ENCODE measurements at regions not wholly inside any gene's neighbourhood (a gene's known extent, or its start where the extent isn't known, plus 50 kb on each side); places are given as distances from the start of the nearest gene placed in this dataset.

- DNase-seq, result no peak
Measured at GRCh38 chr3:72586694-72587093, 261.6 kb downstream of the SHQ1 start.

GRCh38 chr3:72585966-72586365, 262.3 kb downstream of the SHQ1 start:
- no peak for DNase-seq

GRCh38 chr3:72584262-72584661, 264.0 kb downstream of the SHQ1 start:
- DNase-seq, result no peak

- no peak for DNase-seq
Measured at GRCh38 chr3:72582963-72583362, 265.3 kb downstream of the SHQ1 start.

GRCh38 chr3:72582211-72582878, 265.9 kb downstream of the SHQ1 start:
- no peak for DNase-seq

DNA sequence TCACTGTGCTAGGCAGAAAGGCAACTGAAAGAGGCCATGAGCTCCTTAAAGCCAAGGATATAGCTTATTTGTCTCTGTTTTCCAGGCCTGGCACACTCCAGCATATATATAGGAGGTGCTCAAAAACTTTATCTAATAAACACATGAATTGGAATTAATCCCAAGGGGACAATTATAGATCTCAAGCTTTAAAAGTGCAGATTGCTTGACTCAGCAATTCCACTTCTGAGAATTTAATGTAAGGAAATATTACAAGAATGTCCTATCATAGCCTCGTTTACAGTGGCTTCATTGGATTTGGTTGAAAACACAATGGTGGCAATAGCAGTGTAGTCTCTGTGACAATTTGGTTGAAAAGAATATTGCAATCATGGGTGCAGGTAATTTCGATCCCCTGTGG, 267.3 kb downstream of the SHQ1 start:
- no peak for DNase-seq

DNA sequence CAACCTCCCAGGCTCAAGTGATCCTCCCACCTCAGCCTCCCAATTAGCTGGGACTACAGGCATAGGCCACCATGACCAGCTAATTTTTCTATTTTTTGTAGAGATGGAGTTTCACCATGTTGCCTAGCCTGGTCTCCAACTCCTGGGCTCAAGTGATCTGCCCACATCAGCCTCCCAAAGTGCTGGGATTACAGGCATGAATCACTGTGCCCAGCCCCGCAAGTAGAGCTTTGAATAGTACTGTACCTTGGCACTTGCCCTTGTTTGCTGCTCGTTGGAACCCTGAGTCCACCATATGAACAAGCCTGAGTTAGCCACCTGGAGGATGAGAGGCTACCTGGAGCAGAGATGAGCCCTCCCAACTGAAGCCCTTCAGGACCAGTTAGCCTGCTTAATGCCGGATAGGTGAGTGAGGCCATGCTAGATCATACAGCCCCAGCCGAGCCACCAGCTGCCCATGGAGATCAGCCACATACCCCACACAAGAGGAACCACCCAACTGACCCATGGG, 267.9 kb downstream of the SHQ1 start:
- DNase-seq, result no peak

GRCh38 chr3:72579581-72580245, 268.5 kb downstream of the SHQ1 start:
- no peak for DNase-seq

GRCh38 chr3:72579191-72579580, 269.1 kb downstream of the SHQ1 start:
- no peak for DNase-seq

DNA sequence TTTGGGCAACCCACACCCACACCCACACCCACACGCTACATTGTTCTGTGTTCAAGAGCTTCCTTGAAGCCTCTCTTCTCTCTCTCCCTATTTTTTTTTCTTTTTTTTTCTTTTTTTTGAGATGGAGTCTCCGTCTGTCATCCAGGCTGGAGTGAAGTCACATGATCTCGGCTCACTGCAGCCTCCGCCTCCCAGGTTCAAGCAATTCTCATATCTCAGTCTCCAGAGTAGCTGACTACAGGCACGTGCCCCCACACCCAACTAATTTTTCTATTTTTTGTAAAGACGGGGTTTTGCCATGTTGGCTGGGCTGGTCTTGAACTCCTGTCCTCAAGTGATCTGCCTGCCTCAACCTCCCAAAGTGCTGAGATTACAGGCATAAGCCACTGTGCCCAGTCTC, 271.1 kb downstream of the SHQ1 start:
- DNase-seq, result no peak

DNA sequence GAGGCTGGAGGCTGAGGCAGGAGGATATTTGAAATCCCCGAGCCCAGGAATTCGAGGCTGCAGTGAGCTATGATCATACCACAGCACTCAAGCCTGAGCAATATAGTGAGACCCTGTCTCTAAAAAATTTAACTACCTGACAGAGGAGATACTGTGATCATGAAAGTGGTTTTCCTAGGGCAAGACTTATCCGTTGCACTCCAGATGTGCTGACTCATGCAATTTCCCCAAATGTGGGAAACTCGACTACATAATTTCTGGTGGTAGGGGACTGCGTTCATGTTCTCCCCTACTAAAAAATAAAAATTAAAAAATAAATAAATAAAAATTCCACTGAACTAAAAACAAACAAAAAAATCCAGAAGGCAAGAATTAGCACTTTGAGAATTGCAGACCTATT, 271.7 kb downstream of the SHQ1 start:
- DNase-seq, result no peak

DNA sequence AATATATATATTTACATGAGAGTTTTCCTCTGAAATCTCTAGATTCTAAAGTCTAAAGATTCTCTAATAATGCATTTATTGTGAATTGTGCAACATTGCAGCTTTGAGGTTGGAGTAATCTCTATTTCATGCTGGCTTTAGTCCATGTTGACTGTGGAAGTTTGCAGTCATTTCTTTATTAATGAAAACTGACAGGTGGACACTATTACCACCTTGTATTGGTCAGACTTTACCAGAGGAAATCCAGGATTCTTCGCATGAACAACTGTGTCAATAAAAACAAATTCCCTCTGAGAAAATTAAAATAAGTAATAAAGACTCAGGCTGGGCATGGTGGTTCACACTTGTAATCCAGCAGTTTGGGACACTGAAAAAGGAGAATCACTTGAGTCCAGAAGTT, 274.1 kb downstream of the SHQ1 start:
- DNase-seq, result no peak

- DNase-seq, result no peak
Measured at GRCh38 chr3:72573051-72573450, 275.2 kb downstream of the SHQ1 start.

DNA sequence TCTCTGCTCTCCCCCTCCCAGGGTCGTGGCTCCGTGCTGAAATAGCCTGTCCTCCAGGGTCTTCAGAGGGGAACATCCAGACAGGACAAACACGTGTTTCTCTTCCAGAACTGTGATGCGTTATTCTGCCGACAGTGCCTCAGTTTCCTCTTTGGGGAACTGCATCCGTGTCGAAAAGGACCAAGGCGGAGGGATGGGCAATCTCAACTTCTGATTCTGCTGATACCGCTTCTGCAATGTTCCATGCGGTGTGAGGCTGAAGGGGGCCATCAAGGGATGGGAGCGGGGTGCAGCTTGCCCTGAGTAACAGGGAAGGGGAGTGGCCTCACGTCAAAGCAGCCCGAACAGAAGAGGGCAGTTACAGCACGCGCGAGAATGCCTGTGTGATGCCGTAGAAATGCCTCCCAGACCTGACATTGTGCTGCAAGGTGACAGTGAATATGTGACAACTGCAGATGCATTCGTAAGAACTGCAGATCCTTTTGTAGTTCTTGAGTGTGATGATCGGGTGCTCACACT, 275.7 kb downstream of the SHQ1 start:
- DNase-seq, result no peak

GRCh38 chr3:72571638-72572114, 276.6 kb downstream of the SHQ1 start:
- DNase-seq, result no peak

DNA sequence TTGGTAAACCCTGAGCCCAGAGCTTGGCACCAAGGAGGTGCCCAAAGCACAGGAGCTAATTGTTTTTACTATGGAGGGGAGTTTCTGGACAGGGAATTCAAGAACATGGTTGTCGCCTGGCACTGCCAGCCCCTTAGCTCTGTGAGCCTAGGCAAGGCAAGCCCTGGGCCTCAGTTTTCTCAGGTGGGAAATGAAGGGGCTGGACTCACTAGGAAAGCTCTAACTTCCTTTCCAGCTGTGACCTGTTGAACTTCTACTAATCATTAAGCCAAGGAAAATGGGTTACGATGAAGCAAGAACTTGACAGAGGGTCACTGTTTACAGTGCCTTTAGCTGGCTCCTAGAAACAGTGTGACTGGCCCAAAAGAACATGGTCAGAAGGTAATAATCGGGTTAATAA, 277.2 kb downstream of the SHQ1 start:
- DNase-seq, result no peak

- no peak for DNase-seq
Measured at GRCh38 chr3:72569754-72570440, 278.3 kb downstream of the SHQ1 start.

- DNase-seq, result no peak
Measured at GRCh38 chr3:72568083-72568482, 280.2 kb downstream of the SHQ1 start.

DNA sequence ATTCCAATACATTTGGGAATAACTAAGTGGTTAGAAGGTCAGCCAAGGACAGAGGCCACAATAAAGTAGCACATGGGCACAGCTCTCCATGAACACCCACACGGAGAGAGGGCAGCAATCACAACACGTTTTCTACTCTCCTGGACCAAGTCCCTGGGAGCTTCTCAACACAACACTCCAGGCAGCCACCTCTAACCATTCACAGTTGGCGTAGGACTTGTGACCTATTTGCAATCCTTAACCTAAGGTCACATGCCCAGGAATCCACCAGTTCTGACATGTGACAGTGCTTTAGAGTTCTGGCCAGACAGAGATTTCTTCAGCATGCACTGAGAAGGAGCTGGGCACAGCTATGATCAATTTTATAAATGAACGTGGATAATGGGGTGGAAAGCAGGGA, 280.8 kb downstream of the SHQ1 start:
- no peak for DNase-seq

DNA sequence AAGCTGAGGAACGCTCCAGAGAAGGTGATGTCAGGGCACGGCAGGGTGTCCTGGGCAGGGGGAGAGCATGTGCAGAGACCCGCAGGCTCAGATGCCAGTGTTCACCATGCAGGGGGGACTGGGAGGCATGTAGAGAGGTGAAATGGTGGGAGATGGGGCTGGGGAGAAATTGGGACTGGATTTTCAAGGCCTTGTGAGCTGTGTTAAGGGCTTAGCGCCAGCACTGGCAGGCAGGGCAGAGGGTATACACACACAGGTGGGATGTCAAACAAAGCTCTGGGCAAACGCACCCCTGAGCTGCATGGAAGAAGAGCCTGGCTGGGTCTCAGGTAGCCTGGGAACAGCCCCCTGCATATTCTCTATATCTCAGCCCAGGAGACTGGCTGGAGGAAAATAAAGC, 282.7 kb downstream of the SHQ1 start:
- DNase-seq, result no peak

DNA sequence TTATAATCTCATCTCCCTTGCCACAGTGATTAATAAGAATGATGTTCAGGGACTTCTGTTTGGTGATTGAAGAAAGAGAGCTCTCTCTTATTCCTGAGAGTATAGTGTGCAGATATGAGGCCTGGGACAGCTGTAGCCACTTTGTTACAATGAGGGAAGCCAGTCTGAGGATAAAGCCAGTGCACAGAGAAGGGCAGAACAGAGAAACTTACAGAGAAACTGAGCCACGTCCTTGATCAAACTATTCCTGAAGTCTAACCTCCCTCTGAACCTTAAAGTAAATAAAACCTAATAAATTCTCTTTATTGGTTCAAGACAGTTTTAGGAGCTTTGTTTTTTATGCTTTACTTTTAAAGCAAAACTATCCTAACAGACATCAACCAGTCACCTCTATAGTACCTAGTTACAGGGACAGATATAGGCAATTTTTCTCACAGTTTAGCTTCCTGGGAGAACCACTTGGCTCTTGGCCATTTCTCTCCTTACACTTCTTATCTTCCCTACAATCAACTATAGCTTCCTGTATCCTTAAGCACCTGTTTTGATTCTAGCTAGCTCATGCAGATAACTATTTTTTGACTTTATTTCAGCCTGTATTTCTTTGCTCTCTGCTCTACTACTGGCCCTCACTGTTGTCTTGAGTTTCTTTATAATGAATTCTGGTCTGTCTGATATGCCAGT, 284.4 kb downstream of the SHQ1 start:
- DNase-seq, result no peak

DNA sequence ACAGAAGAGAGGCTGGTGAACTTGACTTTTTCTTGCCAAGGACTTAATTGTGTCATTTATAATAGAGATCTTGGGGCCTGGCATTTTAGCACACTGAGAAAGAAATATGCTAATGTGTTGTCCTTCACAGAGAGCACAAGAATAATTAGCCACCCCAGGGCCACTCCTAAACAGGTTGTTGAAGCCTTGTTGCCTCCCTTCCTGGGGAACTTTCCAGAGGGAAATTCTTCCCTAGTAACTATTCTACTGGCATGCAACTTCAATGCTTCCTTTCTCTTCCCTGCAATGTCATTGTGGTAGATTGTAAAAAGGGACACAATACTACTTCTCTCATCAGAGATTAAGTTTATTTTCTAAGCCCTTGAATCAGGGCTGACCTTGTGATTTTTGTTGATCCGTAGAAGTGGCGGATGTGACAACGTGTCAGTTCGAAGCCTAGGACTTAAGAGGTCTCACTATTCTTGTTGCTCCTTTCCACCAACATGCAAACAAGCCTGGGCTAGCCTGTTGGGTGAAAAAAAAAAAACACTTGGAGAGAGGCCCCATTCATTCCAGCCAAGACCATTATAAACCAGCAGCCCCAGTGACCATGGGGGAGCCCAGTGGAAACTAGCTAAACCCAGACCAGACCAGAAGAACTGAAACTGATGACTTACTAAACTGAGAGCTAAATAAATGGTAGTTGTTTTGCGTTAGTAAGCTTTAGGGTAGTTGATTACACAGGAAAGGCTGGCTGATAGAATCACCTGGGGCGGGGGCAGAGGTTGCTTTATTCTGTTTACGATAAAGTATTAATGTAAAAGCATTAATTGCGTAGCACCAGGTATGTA, 287.2 kb downstream of the SHQ1 start:
- DNase-seq, result no peak
